Jurkat, Clone E6-1 (cell line): ENCODE measurements at regions not wholly inside any gene's neighbourhood (a gene's known extent, or its start where the extent isn't known, plus 50 kb on each side); places are given as distances from the start of the nearest gene placed in this dataset.
A peak's percentile ranks its signal among the peaks of the same experiment; 100 is the strongest.

Experiments
- DNase-seq: peaks from one replicate; pipeline ENCODE4 v3.0.0-alpha.2; 2011; ENCODE audit warnings: low read depth, low spot score
- H3K4me3 ChIP-seq: 2 replicates; pipeline ENCODE4 v1.5.1; 2011; ENCODE audit warnings: mild to moderate bottlenecking, low read length, control low read depth, moderate library complexity

GRCh38 chr15:94535298-94536048, 304.1 kb downstream of the MCTP2 start:
- DNase-seq = no peak

GRCh38 chr15:94536549-94536948, 305.2 kb downstream of the MCTP2 start:
- no peak overlapping the region for H3K4me3 ChIP-seq
- no peak for DNase-seq

More at GRCh38 chr15:94535298-94536048, 304.1 kb downstream of the MCTP2 start:
- no peak overlapping the region for H3K4me3 ChIP-seq

DNA sequence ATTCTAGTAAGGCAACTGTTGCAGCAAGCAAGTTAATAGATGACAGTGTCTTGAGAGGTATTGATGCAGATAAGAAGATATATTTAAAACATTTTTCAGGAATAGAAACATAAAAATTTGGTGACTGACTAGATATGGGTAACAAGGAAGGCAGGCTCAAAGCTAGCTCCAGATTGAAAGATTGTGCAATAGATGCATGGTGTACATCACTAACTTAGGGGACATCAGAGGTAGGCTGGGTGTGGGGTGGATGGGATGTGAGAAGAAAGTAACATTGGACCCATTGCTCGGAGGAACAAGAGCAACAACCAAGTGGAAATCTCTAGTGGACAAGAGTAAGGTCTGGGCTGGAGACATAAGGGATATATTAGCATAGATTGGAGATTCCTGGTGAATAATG, 306.9 kb downstream of the MCTP2 start:
- H3K4me3 ChIP-seq = no peak overlapping the region
- DNase-seq = no peak

GRCh38 chr15:94542391-94542790, 311.0 kb downstream of the MCTP2 start:
- H3K4me3 ChIP-seq = no peak overlapping the region
- no peak for DNase-seq

DNA sequence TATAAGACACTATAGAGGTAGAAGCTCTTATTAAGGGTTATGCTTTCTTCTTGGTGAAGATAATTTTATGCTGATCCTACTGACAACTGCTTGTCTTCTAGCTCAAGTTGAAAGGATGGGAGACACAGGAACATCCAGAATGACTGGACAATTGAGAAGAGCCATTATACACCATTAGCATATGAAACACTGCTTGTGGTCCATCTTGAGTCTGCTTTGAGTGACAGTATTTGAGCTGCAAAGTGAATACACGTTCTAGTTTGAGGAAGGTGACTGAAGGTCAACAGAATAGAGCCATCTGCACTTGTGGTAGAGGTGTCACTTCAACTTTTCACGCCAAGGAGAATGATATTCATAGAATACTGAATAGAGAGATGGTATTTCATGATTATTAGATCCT, 315.4 kb downstream of the MCTP2 start:
- DNase-seq = no peak
- H3K4me3 ChIP-seq = no peak overlapping the region

- no peak for DNase-seq
Observed at GRCh38 chr15:94547711-94548110, 316.4 kb downstream of the MCTP2 start.

DNA sequence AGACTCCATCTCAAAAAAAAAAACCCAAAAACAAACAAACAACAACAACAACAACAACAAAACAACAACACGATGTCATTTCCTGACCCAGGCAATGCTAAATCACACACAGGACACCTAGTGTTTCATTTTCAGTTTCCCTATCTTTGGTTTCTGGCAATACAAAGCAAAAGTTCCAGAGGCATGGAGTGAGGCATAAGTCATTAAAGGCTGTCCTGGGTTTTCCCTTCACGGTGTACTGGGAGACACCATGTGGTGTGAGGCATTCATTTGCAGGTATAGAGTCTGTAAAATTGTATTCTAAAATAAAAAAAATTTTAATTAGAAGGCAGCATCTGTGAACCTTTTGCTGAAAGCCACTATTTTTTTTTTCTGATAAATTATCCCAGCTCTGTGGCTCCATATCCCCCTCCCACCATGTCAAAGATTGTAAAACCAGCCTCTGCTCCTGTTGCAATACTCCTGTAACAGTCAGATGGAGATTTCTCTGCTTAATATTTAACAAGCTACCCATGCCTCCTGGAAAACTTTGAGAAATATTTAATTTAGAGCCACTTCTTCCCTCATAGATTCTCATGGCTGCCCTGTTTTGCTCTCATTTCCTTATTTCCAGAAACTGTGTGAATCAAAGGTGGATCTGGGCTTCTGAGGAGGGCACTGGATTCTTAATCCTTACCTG, 324.6 kb downstream of the MCTP2 start:
- no peak for DNase-seq
- H3K4me3 ChIP-seq = no peak overlapping the region

More at GRCh38 chr15:94547711-94548110, 316.4 kb downstream of the MCTP2 start:
- H3K4me3 ChIP-seq = no peak overlapping the region

DNA sequence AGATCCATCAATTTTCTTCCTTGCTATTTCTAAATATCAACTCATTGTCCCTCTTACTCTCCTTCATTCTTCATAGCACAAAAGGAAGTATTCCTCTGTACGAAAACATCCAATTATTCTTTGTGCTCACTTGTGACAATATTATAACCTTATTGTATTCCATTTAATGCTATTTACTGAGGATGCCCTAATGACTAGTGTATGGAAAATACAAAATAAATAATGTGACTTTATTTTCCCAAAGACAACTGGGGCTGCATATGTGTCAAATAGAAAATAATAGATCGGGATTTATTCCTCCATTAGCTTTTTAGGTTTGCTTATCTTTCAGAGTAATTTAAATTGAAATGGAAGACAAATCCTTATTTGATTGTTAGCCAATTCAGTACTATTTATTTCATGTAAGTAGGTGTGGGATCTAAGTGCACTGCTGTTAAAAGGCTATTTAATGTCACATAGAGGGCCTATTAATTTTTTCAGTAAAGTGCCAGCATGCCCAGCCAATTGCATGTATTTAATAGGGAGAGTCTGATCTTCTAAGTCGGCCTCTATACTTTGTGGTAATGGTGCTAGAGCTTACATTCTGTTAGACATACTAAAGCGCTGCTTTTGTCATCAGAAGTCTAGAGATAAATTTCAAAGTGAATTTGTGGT, 329.8 kb downstream of the MCTP2 start:
- no peak overlapping the region for H3K4me3 ChIP-seq
- no peak for DNase-seq

DNA sequence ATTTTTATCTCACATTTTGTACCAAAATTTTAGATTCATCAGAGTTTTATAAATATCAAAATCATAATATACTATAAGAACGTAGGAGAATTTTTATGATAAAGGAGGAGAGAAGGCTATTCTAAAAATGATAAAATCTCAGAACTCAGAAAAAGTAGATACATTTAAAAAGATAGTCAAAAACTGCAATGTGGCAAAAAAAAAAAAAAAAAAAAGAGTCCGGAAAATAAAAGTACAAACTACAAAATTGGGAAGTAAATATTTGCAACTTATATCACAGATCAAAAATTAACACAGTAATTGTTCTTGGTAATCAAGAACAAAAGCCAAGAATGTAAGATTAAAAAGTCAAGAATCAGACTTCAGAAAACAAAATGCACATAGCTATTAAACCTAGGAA, 332.1 kb downstream of the MCTP2 start:
- H3K4me3 ChIP-seq = no peak overlapping the region
- DNase-seq = no peak

DNA sequence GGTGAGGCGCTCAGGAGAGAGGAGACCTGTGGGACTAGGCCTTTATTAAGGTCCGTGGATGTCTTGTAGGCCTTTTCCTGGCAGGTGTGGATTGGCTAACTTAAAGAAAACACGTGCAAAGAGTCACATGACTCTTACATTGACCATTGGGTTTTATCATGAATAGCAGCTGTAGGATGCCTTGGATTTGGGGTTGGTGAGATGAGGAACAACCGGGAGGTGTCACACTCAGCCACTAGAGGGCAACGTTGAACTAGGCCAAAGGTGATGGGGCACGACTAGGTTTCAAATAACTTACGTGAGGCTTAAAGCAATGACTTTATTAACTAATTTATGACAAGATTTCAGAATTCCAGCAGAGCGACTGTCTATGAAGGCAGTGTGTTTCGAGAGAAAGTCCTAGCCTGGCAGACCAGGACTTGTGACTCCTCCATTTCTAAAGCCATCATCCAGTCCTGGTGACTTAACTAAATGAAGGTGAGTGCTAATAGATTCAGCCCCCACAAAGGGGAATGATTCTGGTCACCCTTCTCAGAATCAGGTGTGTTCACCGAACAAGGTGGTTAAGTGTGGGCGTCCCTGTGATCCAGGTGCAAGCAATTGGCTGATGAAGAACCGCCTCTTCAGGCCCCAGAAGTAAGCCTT, 345.6 kb downstream of the MCTP2 start:
- DNase-seq = peak; percentile 32
- no peak overlapping the region for H3K4me3 ChIP-seq

GRCh38 chr15:94579286-94579685, 347.9 kb downstream of the MCTP2 start:
- no peak overlapping the region for H3K4me3 ChIP-seq
- no peak for DNase-seq

GRCh38 chr15:94580211-94580885, 349.0 kb downstream of the MCTP2 start:
- no peak for DNase-seq
- H3K4me3 ChIP-seq = no peak overlapping the region

- DNase-seq = peak; percentile 25
- no peak overlapping the region for H3K4me3 ChIP-seq
Observed at GRCh38 chr15:94582368-94582767, 351.0 kb downstream of the MCTP2 start.

GRCh38 chr15:94584833-94585244, 353.5 kb downstream of the MCTP2 start:
- no peak overlapping the region for H3K4me3 ChIP-seq
- peak; percentile 95 for DNase-seq

DNA sequence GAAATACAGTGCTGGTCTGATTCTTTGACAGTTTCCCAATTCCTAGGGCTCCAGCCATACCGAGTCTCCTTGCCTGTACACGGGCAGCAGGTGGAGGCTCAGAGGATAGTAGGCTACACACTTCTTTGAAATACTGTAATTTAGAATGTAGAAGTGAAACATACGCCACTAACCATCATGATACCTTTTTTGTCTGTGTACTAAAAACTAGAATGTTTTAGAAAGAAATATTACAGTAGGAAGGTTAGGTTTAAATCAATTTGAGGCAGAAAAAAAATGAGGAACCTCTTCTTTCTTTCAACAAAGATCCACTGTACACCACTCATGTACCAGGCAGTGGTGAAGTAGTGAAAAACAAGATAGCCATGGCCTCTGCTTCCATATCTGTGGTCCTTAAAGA, 354.7 kb downstream of the MCTP2 start:
- no peak for DNase-seq
- H3K4me3 ChIP-seq = no peak overlapping the region

DNA sequence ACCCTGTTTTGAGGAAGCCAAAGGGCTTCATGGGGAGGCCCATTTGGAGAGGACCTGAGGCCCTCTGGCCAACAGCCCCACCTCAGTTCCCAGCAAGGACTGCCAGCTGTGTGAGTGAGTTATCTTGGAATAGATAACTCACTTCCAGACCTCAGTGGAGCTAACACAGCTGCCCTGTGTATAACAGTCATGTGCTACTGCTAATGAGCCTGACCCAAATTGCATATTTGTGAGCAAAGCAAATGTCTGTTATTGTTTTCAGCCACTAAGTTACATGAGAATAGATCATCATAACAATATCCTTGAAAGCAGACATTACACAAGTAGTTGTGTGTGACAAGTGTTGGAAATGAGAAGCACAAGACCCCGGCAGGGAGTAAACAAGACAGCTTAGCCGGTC, 355.8 kb downstream of the MCTP2 start:
- H3K4me3 ChIP-seq = no peak overlapping the region
- DNase-seq = no peak

- H3K4me3 ChIP-seq = no peak overlapping the region
- no peak for DNase-seq
Observed at GRCh38 chr15:94588993-94589392, 357.6 kb downstream of the MCTP2 start.

- no peak overlapping the region for H3K4me3 ChIP-seq
- no peak for DNase-seq
Observed at GRCh38 chr15:94592495-94592894, 361.1 kb downstream of the MCTP2 start.

DNA sequence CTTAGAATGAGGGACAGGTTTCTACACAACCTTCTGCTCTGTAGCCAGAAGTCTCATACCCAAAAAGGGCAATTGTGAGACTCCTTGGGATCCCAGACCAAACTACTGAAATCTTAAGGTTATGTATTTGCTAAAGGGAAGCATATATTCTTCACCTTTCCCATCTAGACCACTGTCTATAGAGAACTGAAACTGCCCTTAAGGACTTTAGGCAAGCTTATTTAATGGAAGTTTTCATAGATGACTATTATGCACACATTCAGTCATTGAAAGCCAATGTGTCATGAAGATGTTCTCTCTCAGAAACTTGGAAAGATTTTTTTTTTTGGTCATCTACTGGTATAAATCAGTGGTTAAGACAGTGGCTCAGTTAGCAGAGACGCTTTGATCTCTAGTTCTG, 365.3 kb downstream of the MCTP2 start:
- no peak overlapping the region for H3K4me3 ChIP-seq
- DNase-seq = no peak
